Fibroblast of upper back skin (primary cell): ENCODE measurements at regions not wholly inside any gene's neighbourhood (a gene's known extent, or its start where the extent isn't known, plus 50 kb on each side); places are given as distances from the start of the nearest gene placed in this dataset.
A peak's percentile ranks its signal among the peaks of the same experiment; 100 is the strongest.
"Not testable (repeated sequence)": the region's sequence is repeated elsewhere in the genome, so short reads cannot be mapped to it uniquely, and the experiment has no call there.

Experiments
- DNase-seq: peaks from one replicate; pipeline ENCODE4 v3.0.0-alpha.2; 2013

DNA sequence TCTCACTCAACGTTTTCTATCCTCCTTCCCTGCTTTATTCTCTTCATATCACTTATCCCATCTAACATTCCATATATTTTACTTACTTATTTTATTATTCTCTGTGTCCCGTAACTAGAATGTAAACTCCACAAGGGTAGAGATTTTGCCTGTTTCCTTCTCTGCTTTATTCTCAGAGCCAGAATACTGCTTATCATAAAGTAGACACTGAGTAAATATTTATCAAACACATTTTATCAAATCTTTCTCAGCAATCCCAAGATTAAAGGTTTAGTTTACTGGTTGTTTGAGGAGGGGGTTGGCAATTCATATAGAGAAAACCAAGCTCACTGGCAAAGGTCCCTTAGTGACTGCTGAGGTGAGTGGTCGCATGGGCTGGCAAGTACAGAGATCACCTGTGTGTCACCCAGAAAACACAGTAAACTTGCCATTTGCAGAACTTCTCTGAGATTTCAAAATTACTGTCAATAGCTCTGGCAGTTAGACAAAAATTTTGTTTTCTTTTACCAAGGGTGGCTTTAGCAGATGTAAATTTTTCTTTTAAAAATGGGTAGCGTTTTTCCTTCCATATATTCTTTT, 662.4 kb downstream of the UTRN start:
- no peak for DNase-seq

DNA sequence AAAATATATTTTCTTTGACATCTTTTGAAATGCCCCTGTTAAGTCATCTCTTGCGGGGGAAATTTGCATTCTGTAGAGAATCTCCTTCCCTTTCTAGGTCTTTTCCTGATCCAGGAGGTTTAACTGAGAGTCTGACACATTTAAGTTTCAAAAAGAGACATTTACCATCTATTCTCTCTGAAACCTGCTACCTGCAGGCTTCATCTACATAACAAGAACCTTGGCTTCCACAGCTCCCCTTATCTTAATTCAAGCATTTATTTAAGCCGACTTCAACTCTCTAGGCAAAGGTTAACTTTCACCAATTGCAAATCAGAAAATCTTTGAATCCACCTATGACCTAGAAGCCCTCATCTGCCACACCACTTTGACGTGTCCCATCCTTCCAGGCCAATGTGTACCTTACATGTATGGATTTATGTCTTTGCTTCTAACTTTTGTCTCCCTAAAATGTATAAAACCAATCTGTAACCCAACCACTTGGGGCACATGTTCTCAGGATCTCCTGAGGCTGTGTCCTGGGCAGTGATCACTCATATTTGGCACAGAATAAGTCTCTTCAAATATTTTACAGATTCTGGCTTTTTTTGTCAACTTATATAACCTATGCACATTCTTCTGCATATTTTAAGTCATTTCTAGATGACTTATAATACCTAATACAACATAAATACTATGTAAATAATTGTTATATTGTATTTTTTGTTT, 666.7 kb downstream of the UTRN start:
- no peak for DNase-seq

DNA sequence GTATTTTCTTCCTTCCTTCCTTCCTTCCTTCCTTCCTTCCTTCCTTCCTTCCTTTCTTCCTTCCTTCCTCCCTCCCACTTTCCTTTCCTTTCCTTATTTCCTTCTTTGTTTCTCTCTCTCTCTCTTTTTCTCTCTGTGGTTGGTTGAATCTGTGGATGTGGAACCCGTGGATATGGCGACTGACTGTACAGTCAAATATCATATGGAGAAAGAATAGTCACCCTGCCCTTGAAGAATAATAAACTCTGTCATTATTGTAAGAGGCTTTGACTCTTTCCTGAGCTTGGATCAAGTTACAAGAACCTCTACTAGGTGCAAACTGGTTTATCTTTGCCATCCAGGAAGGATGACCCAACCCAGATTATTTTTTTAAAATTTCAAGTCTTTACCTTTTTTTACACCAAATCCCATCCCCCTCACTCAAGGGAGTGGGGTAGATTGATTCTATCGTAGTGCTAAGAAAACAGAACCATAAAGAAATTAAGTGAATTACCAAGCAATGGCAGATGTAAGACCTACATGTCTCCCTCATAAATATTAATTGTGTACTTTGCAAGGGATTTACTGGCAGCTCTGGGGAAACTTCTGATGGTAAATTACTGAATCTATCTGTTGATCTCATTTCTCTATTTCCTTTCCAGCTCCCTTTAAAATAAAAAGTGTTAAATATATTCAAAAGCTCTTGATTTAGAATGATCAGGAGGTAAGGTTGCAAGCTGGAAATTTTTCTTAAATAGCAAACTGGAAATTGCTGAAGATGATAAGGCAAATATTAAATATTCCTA, 667.5 kb downstream of the UTRN start:
- DNase-seq, result no peak

DNA sequence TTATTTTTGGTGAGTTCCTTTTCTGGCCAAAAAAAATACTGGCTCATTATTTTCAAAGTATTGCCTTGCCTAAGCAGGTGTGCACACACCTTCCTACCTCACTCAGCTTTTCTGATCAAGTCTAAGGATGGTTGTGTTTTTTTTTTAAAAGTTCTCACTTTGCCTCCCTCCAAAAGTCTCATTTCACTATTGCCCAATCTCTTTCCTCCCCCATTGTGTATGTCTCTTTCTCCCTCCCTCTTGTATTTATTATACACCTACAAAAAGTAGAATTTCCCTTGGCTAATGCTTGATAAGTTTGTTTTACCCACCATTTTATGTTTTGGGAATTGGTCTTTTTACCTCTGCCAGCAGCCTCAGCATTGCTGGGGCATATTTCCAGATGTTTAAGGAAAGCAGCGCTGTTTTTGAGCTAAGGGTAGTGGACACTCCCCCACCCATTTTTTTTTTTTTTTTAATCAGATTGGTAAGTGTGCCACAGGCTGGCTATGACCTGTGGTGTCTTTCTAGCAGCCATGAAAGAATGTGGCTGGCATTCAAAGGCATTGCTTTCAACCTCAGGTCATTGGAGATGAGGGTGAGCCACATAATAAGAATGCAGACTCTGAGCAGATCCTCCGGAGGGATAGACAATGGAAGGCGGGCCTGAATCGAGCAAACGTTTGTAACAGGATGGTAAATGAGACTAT, 668.6 kb downstream of the UTRN start:
- DNase-seq, result peak; percentile 71

DNA sequence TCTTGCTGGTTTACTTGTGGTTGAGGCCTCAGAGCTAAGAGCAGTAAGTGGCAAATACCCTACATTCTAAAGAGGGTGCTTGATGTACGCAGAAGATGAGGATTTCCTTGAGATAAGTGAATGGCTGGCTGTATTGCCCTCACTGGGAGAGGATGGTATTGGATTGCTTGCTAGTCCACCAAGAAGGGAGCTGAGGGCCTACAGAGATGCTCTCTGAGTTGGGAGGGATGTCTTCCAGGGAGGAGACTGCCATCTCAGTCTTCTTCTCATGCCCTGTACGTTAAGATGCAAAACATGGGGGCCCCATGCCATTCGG, 669.1 kb downstream of the UTRN start:
- DNase-seq, result no peak

DNA sequence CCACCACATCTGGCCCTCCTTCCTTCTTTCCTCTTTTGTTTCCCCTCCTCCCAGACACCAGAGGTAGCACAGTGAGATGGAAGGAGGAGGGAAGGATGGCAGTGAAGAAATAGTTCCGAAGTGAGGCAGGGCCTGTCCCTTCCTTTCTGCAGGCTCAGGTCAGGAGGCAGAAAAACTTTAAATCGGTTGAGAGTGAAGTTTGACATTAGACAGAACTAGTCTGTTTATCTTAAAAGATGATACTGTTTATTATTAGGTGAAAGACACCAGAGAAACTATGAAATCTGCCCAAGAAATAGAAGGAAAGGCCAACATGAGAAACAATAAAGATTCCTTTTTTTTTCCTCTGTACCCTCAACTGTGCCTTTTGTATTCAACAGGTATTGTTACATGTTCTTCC, 670.3 kb downstream of the UTRN start:
- DNase-seq, result no peak

DNA sequence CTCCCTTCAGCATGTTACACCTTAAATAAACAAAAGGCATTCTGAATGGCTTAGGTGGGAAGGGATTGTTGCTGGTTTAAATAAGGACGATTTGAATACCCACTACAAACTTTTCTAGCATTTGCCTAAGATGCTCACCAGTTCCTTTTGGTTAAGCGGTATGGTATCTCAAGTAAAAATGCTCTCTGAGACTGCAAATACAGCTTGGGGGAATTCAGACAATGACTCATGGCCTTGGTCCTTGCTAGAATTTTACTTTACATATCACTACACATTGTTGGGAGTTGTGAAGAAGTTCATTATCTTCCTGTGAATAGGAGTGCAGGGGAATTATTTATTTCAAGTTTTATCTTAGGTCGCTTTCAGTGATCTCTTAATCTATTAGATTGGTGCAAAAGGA, 670.7 kb downstream of the UTRN start:
- DNase-seq, result peak; percentile 40

DNA sequence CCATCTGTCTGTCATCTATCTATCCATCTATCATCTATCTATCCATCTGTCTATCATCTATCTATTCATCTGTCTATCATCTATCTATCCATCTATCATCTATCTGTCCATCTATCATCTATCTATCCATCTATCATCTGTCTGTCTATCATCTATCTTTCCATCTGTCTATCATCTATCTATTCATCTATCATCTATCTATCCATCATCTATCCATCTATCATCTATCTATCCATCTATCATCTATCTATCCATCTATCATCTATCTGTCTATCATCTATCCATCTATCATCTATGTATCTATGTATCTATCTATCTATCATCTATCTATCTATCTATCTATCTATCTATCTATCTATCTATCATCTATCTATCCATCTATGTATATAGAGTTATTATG, 671.6 kb downstream of the UTRN start:
- not testable (repeated sequence) for DNase-seq

DNA sequence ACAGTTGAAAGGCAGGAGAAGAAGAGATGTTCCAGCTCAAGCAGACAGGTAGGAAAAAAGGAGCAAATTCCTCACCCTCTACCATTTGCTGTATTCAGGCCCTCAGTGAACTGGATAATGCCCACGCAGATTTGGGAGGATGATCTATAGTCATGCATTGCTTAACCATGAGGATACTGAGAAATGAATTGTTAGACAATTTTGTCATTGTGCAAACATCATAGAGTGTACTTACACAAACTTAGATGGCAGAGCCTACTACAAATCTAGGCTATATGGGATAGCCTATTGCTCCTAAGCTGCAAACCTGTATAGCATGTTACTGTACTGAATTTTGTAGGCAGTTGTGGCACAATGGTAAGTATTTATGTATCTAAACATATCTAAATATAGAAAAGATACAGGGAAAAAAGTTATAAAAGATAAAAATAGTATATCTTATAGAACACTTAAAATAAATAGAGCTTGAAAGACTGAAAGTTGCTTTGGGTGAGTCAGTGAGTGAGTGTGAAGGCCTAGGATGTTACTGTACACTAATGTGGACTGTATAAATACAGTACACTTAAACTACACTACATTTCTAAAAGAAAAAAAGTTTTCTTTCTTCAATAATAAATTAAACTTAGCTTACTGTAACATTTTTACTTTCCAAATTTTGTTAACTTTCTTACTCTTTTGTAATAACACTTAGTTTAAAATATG, 672.3 kb downstream of the UTRN start:
- no peak for DNase-seq

DNA sequence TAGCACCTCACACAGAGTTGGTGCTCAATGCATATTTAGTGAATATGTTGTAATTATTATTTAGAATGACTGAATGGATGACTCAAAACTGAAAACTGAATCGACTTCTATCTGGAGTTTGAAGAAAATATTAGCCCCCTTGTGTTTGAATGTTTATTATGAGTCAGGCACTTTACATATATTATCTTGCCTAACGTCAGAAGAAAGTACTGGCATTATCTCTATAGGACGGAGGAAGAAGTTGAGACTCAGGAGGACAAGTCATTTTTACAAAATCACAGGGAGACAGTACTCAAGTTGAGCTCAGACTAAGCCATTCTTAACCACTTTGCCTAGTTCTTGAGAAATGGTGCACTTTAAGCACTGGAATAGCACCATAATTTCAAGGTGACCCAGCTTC, 684.0 kb downstream of the UTRN start:
- no peak for DNase-seq

DNA sequence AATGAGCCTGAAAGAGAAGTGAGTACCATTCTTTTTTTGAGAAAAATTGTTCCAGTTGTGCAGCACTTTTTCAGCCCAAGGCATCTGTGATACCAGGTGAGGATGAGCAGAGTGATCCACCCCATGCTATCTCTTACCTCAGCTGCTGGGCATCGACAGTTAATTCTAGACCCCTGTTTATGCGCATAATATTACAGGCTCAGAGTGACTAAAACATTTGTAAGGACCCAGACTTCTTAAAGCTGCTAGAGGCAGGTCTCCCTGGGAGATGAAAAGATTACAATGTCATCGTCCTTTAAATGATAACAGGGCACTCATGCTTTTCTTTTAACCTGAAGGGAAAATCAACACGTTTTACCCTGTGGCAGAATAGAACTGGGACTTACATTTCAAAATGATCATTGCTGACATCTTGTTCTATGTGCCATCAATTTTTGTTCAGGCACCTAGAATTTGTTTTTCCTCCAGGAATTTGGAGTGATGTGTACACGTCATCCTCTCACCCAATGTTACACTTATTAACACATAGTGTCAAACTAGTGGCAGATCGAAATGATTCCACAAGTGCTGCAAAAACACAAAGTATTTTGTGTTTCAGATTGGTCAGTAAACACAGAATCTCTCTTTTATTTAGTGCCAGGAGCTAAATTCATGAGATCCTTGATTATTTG, 684.6 kb downstream of the UTRN start:
- no peak for DNase-seq

DNA sequence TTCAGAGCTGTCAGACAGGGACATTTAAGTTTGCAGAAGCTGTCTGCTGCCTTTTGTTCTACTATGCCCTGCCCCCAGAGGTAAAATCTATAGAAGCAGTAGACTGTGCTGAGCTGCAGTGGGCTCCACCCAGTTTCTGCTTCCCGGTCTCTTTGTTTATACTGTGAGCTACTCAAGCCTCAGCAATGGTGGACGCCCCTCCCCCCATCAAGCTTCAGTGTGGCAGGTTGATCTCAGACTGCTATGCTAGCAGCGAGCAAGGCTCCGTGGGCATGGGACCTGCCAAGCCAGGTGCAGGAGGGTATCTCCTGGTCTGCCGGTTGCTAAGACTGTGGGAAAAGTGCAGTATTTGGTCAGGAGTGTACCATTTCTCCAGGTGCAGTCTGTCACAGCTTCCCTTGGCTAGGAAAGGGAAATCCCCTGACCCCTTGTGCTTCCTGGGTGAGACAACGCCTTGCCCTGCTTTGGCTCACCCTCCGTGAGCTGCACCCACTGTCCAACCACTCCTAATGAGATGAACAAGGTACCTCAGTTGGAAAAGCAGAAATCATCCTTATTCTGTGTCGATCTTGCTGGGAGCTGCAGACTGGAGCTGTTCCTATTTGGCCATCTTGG, 692.2 kb downstream of the UTRN start:
- DNase-seq, result peak; percentile 31

DNA sequence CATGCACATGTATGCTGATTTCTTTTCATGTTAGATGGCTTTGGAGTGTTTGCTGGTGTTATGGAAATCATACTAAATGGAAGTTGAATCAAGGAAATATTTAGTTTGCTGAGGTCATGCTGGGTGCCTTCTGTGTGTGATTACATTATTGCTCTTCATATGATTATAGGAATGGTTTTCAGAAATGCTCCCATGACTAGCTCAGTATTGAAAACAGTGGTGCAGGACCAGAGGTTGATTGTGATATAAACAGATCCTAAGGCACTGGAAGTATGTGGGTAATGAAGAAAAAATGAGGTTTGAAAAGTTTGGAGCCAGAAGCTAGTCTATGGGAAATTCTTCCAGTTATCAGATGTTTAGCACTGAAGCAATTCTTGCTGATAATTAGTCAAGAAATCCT, 693.1 kb downstream of the UTRN start:
- no peak for DNase-seq

DNA sequence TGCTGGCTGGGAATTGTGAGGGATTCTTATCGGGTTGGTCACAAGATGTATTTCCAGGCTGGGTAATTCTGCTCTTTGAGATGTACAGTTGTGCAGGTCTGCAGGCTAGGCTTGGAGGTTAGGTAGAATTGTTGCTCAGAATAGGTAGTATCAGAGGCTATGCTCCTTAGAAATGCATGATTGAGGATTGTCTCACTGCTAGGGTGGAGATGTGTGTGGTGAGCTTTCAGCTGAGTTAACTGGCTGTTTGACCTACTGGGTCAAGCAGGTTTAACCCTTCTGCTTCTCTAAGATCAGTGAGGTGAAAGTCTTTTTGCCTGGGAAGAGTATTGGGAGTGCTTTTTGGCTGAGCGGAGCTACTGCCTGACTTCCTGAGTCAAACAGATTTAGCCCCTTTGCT, 701.1 kb downstream of the UTRN start:
- DNase-seq, result no peak

DNA sequence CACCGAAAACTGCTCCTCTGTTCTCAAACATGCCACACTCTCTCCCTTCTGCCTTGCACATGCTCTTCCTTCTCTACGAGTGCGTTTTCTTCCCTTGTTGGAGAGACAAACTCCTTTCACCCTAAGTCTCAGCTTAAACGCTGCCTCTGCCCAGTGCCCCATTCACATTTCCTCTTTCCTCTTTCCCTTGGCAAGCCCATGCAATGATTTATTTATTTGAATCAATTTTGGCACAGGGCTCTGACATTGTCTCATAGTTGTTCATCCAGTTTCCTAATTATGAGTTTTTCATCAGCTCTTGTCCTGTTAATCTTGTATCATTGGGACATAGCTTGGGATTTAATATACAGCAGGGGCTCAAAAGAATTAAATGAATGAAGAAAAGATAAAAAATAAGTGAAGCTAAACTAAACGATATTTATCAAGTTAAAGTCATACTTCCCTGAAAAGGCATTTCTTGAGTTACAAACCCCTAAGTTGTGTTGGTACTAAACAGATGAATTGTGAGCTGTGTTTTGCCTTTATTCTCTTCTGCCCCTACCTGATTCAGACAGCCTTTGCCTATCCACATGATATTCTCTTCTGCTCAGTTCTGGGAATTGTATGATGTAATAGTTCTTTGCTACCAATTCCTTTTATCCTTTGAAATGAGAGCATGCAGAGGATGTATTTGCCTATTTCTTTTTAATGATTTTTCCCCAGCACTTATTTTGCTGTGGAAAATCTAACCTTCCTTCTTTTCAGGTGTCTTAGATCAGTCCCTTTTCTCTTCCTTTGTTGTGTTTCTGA, 704.4 kb downstream of the UTRN start:
- no peak for DNase-seq

DNA sequence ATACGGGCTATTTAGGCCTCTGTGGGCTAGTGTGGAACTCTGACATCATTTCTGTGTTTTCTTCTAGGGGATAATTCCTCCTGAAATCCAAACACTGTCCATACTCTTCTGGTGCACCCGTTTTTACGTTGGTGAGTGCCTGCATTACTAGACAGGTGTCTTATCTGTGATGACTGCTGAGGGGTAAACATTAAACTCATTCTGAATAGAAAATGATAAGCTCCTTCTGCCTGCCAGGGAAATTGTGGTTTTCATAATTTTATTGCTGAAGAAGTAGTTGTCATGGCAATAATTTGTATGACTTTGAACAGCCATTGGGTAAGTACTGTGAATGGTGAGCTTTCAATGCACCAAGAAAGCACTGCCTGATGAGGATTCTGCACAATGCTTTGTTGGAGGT, 705.6 kb downstream of the UTRN start:
- no peak for DNase-seq

DNA sequence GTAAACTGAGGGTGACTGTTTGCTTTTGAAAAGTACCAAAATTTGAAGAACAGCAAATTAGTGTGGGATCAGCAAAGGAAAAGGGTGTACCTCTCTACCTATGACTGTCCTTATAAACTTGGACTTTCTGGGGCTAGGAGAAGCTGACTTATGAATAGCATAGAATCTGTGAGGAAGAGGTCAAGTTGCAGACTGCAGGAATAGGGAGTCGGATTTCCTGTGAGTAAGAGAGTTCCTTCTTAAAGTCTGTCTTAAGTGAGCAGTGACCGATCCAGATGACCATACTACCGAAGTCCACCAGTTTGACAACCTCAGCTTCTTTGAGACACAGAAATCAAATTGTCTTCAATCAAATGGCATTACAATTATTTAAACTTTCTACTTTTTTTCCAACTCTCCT, 708.7 kb downstream of the UTRN start:
- peak; percentile 20 for DNase-seq

DNA sequence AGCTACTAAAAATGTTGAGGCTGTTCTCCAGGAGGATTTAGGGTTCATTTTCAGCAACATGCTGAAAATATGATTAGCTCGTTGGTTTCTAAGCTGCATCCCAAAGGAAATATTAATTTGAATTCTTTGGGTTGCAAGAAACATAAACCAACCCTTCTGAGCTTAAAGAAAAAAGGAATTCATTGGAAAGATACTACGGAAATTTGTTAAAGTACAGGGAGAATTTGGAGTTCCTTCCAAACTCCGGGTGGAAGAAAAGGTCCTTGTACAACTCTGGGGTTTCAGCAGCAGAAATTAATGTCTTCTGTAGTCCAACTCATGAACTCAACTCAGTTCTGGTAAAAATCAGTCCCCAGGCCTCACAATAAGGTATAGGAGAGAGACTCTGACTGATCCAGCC, 712.9 kb downstream of the UTRN start:
- no peak for DNase-seq

DNA sequence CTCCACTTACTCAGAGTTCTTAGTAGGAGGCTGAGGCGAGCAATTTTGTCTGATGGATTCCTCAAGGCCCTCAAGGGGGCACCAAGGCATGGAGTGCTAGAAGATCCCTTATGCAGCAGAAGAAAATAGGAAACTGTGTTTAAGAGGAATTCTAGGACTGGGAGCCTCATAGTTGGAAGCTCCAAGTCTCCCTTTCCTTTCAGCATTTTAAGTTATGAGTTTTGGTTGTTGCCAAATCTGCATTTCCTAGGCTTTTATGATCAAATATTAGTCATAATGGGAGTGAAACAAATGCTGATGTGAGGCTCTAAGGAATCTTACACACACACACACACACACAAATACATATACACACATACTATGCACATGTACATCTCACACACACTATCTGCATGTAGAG, 714.0 kb downstream of the UTRN start:
- DNase-seq, result peak; percentile 19

DNA sequence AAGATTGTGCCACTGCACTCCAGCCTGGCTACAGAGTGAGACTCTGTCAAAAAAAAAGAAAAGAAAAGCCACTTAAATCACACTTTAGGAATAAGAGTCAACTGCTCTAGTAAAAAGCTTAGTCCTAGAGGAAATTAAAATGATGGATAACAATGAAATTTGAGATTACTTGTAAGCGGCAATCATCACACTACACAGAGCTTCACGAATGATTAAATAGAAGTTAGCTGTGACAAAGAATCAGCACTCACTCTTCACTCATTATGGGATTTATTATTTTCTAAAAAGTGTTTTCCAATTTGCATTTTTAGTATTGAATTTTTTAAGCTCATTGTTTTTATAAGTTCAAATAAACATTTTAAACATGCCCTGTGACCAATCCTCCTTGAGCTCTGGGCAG, 718.0 kb downstream of the UTRN start:
- DNase-seq, result no peak

DNA sequence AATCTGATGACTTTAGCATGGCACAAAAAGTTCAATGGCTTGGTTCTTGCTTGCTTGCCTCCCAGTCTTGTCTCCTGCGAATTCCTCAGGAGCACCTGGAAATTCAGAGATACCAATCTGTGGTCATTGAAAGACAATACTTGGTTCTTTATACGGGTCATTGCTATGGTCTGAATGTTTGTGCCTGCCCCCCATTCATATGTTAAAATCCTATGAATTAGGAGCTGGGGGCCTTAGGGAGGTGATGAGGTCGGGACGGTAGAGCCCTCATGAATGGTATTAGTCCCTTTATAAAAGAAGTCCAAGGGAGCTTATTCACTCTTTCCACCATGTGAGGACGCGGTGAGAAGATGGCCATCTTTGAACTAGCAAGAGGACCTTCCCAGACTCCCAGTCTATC, 721.8 kb downstream of the UTRN start:
- DNase-seq, result no peak
